Suprapubic skin (tissue), 4 donors: ENCODE measurements at regions not wholly inside any gene's neighbourhood (a gene's known extent, or its start where the extent isn't known, plus 50 kb on each side); places are given as distances from the start of the nearest gene placed in this dataset.

Experiments used
- DNase-seq, 2 donors: peaks; one replicate each; pipeline ENCODE4 v3.0.0-alpha.2; 2019; ENCODE audit warnings: low spot score in 2 of 2
- H3K27ac ChIP-seq: fragments of 200-600 bp; sonication (generic); one replicate; pipeline ENCODE4 v1.5.1; 2019
- H3K27me3 ChIP-seq: fragments of 200-600 bp; sonication (generic); one replicate; pipeline ENCODE4 v1.5.1; 2019
- H3K36me3 ChIP-seq: fragments of 200-600 bp; sonication (generic); one replicate; pipeline ENCODE4 v1.5.1; 2019
- H3K4me1 ChIP-seq: fragments of 200-600 bp; sonication (generic); one replicate; pipeline ENCODE4 v1.5.1; 2019
- H3K4me3 ChIP-seq: fragments of 200-600 bp; sonication (generic); one replicate; pipeline ENCODE4 v1.5.1; 2019; ENCODE audit warnings: mild to moderate bottlenecking
- H3K9me3 ChIP-seq: fragments of 200-600 bp; sonication (generic); one replicate; pipeline ENCODE4 v1.5.1; 2019
- EP300 ChIP-seq: sonication (generic); formaldehyde crosslinking; IDR thresholded peaks from one replicate; pipeline ENCODE4 v1.6.1; 2017; ENCODE audit warnings: antibody characterized with exemption
- POLR2A ChIP-seq, 2 donors: fragments of 450-650 bp; IDR thresholded peaks; one replicate each; pipeline ENCODE4 v1.6.1; 2017; ENCODE audit warnings: antibody characterized with exemption in 2 of 2, mild to moderate bottlenecking in 2 of 2, moderate library complexity in 2 of 2
- POLR2AphosphoS5 ChIP-seq, 3 donors: sonication (generic); formaldehyde crosslinking; IDR thresholded peaks; one replicate each; pipeline ENCODE4 v1.6.1; 2017; ENCODE audit warnings: antibody characterized with exemption in 3 of 3
- WGBS: methylation state at CpG from one replicate; pipeline ENCODE4 v1.1.5; 2018; 5-methylcytosine and 5-hydroxymethylcytosine counted together
- TF ChIP-seq, protein P1 (sequence below), 2 donors: fragments of 200-600 bp in 1 of 2; fragments of 450-650 bp in 1 of 2; sonication (generic) in 1 of 2; IDR thresholded peaks; one replicate each; pipeline ENCODE4 v1.5.1; 2016 to 2019; ENCODE audit warnings: antibody characterized with exemption in 2 of 2, mild to moderate bottlenecking in 1 of 2, moderate library complexity in 1 of 2

DNA sequence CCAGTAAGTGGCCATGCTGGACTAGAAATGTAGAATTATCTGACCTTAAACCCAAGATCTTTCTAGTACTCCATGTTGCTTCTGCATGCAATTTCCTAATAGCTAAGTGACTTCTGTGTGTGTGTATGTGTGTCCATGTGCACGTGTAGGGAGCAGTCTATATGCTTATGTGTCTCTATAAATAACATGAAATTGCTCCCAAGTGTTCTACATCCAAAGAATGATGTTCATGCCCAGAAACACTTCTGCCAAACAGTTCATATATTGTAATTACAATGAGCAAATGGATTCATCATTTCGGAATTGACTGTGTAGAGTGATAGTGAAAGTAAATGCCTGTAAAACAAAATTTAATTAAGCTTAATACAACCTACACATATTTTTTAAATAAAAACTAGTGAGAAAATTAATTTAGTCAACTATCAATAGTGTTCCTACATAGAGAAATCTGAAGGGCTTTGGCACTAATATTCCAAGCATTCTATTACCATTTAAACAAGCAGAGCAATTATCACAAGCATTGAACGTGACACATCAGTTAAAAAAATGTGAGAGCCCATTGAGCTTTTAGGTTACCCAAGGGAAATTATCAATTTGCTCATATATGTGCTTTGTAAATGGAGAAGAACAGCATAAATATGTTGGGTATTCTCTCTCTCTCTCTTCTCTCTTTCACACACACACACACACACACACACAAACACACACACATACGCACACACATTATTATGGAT lies 1067.4 kb downstream of the CNTNAP5 start:
- Histone ChIP-seq H3K27ac (no peak overlapping the region), H3K4me1 (no peaks in the 10 kb centered on the region), H3K27me3 (no peaks in the 10 kb centered on the region), H3K36me3 (no peaks in the 10 kb centered on the region), H3K4me3 (no peak overlapping the region), H3K9me3 (peaks cover 4% of the 10 kb centered on the region)
- WGBS = 72% methylated on average over 4 of the region's 4 CpGs
- no peak for DNase-seq
- TF ChIP-seq POLR2A (IDR thresholded peaks at IDR 0.05) (no peak), POLR2AphosphoS5 (IDR thresholded peaks at IDR 0.05) (no peak), EP300 (no peak)
- TF ChIP-seq, protein P1, sequence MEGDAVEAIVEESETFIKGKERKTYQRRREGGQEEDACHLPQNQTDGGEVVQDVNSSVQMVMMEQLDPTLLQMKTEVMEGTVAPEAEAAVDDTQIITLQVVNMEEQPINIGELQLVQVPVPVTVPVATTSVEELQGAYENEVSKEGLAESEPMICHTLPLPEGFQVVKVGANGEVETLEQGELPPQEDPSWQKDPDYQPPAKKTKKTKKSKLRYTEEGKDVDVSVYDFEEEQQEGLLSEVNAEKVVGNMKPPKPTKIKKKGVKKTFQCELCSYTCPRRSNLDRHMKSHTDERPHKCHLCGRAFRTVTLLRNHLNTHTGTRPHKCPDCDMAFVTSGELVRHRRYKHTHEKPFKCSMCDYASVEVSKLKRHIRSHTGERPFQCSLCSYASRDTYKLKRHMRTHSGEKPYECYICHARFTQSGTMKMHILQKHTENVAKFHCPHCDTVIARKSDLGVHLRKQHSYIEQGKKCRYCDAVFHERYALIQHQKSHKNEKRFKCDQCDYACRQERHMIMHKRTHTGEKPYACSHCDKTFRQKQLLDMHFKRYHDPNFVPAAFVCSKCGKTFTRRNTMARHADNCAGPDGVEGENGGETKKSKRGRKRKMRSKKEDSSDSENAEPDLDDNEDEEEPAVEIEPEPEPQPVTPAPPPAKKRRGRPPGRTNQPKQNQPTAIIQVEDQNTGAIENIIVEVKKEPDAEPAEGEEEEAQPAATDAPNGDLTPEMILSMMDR (IDR thresholded peaks at IDR 0.05) = no peak

DNA sequence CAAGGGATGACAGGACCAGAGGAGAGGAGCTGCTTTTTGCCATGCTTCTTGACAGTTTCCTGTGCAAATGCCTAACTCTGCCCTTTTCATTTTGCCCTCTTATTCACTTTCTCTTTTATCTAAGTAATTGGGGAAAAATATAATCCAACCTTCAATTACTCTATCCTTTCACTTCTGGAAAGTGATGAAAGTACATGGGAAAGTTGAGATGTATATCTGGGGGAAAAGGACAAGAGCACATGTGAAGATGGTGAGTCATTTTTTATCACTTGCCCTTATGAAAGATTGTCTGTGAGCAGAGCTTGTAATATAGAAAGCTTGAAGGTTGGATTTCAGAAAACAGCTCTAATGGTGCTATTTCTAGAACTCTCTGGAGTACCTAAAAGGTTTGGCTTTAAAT lies 1070.7 kb downstream of the CNTNAP5 start:
- Histone ChIP-seq H3K27ac (no peak overlapping the region), H3K9me3 (peaks cover 4% of the 10 kb centered on the region), H3K36me3 (no peaks in the 10 kb centered on the region), H3K4me3 (no peak overlapping the region), H3K4me1 (no peaks in the 10 kb centered on the region), H3K27me3 (no peaks in the 10 kb centered on the region)
- DNase-seq = no peak
- TF ChIP-seq EP300 = no peak
- TF ChIP-seq, protein P1 (IDR thresholded peaks at IDR 0.05) = no peak
- TF ChIP-seq POLR2A (IDR thresholded peaks at IDR 0.05) = no peak
- no peak for TF ChIP-seq POLR2AphosphoS5 (IDR thresholded peaks at IDR 0.05)

DNA sequence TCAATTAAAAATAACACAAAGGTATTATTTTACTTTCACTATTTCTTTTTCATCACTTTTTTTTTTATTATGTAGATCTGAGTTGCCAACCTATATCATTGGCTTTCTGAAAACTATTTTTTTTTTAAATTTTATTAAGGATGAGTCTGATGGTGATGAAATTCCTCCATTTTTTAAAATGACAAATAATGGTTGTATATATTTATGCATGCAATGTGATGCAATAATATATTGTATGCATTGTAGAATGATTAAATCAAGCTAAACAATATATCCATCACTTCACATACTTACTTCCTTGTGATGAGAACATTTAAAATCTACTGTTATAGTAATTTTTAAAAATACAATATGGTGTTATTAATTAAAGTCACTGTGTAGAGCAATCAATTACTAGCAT lies 1081.6 kb downstream of the CNTNAP5 start:
- no peak overlapping the region for H3K27ac ChIP-seq
- no peak for DNase-seq
- H3K36me3 ChIP-seq = no peaks in the 10 kb centered on the region
- no peaks in the 10 kb centered on the region for H3K9me3 ChIP-seq
- no peaks in the 10 kb centered on the region for H3K27me3 ChIP-seq
- no peaks in the 10 kb centered on the region for H3K4me1 ChIP-seq
- TF ChIP-seq POLR2AphosphoS5 (IDR thresholded peaks at IDR 0.05) (no peak), EP300 (no peak), POLR2A (IDR thresholded peaks at IDR 0.05) (no peak)
- TF ChIP-seq, protein P1 (IDR thresholded peaks at IDR 0.05) = no peak
- H3K4me3 ChIP-seq = no peak overlapping the region

DNA sequence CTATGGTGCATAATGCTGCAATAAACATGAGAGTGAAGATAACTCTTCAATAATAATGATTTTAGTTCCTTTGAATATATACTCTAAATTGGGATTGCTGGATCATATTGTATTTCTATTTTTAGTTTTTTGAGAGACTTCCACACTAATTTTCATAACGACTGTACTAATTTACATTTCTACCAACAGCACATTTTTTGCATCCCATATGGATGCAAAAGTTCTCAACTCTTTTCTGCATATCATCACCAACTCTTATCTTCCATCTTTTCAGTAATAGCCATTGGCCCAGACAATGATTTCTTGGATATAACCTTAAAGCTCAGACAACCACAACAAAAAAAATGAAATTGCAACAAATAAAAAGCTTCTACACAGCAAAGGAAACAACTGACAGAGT lies 1082.4 kb downstream of the CNTNAP5 start:
- no peak for DNase-seq
- no peak overlapping the region for H3K4me3 ChIP-seq
- no peaks in the 10 kb centered on the region for H3K9me3 ChIP-seq
- WGBS = 51% methylated on average over 1 of the region's 1 CpG
- H3K36me3 ChIP-seq = no peaks in the 10 kb centered on the region
- H3K4me1 ChIP-seq = no peaks in the 10 kb centered on the region
- no peak overlapping the region for H3K27ac ChIP-seq
- no peaks in the 10 kb centered on the region for H3K27me3 ChIP-seq
- no peak for TF ChIP-seq POLR2AphosphoS5 (IDR thresholded peaks at IDR 0.05)
- TF ChIP-seq, protein P1 (IDR thresholded peaks at IDR 0.05) = no peak
- TF ChIP-seq EP300 = no peak
- TF ChIP-seq POLR2A (IDR thresholded peaks at IDR 0.05) = no peak

DNA sequence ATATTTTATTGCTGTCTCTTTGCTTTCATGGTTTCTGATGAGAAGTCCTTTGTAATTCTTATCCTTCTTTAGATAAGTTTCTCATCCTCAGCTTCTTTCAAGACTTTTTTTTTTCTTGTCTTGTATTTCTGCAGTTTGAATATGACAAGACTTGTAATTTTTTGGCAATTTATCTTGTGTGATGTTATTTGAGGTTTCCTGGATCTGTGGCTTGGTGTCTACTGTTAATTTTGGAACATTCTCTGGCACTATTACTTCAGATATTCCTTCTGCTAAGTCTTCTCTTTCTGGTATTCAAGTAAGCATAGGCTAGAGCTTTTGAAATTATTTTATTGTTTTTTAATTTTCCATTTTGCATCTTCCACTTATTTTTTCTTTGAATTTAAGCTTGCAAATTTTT lies 1083.2 kb downstream of the CNTNAP5 start:
- no peaks in the 10 kb centered on the region for H3K4me1 ChIP-seq
- TF ChIP-seq, protein P1 (IDR thresholded peaks at IDR 0.05) = no peak
- no peak for TF ChIP-seq EP300
- TF ChIP-seq POLR2AphosphoS5 (IDR thresholded peaks at IDR 0.05) = no peak
- TF ChIP-seq POLR2A (IDR thresholded peaks at IDR 0.05) = no peak
- no peaks in the 10 kb centered on the region for H3K36me3 ChIP-seq
- no peaks in the 10 kb centered on the region for H3K9me3 ChIP-seq
- H3K4me3 ChIP-seq = no peak overlapping the region
- H3K27ac ChIP-seq = no peak overlapping the region
- no peak for DNase-seq
- H3K27me3 ChIP-seq = no peaks in the 10 kb centered on the region
